ENCODE measurements at regions not wholly inside any gene's neighbourhood (a gene's known extent, or its start where the extent isn't known, plus 50 kb on each side); places are given as distances from the start of the nearest gene placed in this dataset.

GRCh38 chr16:5971924-5972323 is 874.3 kb upstream of the EEF2KMT start:
- peaks cover 4 to 23% (median 11%) of the 10 kb centered on the region in 5 donors for H3K9me3 Mint-ChIP-seq
- H3K36me3 ChIP-seq (ENCODE audit: insufficient read depth, low read length) = no peaks in the 10 kb centered on the region
- H3K4me3 Mint-ChIP-seq = no peak overlapping the region
- H3K27me3 Mint-ChIP-seq = no peaks in the 10 kb centered on the region
- CTCF ChIA-PET = no interaction called here
- H3K4me1 ChIP-seq (ENCODE audit: insufficient read depth, low read length) = no peaks in the 10 kb centered on the region
- H3K27me3 ChIP-seq (ENCODE audit: insufficient read depth, low read length, poor library complexity, severe bottlenecking) = no peaks in the 10 kb centered on the region
- H3K4me3 ChIP-seq (ENCODE audit: low read length) = no peak overlapping the region
- H3K36me3 Mint-ChIP-seq = no peaks in the 10 kb centered on the region
- POLR2A ChIA-PET = no interaction called here
- H3K27ac ChIP-seq (ENCODE audit: low read depth, low read length) = no peak overlapping the region
- no peaks in the 10 kb centered on the region for H3K9me3 ChIP-seq (ENCODE audit: low read length)
- DNase-seq = no peak
- H3K4me1 Mint-ChIP-seq = no peaks in the 10 kb centered on the region
- H3K27ac Mint-ChIP-seq = no peak overlapping the region

- peaks cover 4 to 23% (median 11%) of the 10 kb centered on the region in 5 donors for H3K9me3 Mint-ChIP-seq
- no peaks in the 10 kb centered on the region for H3K36me3 Mint-ChIP-seq
- no peak for DNase-seq
- no peaks in the 10 kb centered on the region for H3K27me3 Mint-ChIP-seq
- H3K27ac ChIP-seq (ENCODE audit: low read depth, low read length) = no peak overlapping the region
- H3K4me1 Mint-ChIP-seq = no peaks in the 10 kb centered on the region
- no peaks in the 10 kb centered on the region for H3K36me3 ChIP-seq (ENCODE audit: insufficient read depth, low read length)
- H3K27ac Mint-ChIP-seq = no peak overlapping the region
- POLR2A ChIA-PET = no interaction called here
- H3K9me3 ChIP-seq (ENCODE audit: low read length) = no peaks in the 10 kb centered on the region
- H3K4me1 ChIP-seq (ENCODE audit: insufficient read depth, low read length) = no peaks in the 10 kb centered on the region
- CTCF ChIA-PET = no interaction called here
- no peak overlapping the region for H3K4me3 Mint-ChIP-seq
- H3K27me3 ChIP-seq (ENCODE audit: insufficient read depth, low read length, poor library complexity, severe bottlenecking) = no peaks in the 10 kb centered on the region
- no peak overlapping the region for H3K4me3 ChIP-seq (ENCODE audit: low read length)
Measured at GRCh38 chr16:5971106-5971505, 873.5 kb upstream of the EEF2KMT start.

- H3K9me3 ChIP-seq (ENCODE audit: low read length) = no peaks in the 10 kb centered on the region
- no peak overlapping the region for H3K4me3 Mint-ChIP-seq
- H3K27me3 Mint-ChIP-seq = no peaks in the 10 kb centered on the region
- no peaks in the 10 kb centered on the region for H3K36me3 Mint-ChIP-seq
- no peaks in the 10 kb centered on the region for H3K27me3 ChIP-seq (ENCODE audit: insufficient read depth, low read length, poor library complexity, severe bottlenecking)
- peaks cover 4 to 22% (median 9%) of the 10 kb centered on the region in 5 donors for H3K9me3 Mint-ChIP-seq
- H3K27ac ChIP-seq (ENCODE audit: low read depth, low read length) = no peak overlapping the region
- H3K27ac Mint-ChIP-seq = no peak overlapping the region
- CTCF ChIA-PET = no interaction called here
- DNase-seq = no peak
- no peak overlapping the region for H3K4me3 ChIP-seq (ENCODE audit: low read length)
- H3K36me3 ChIP-seq (ENCODE audit: insufficient read depth, low read length) = no peaks in the 10 kb centered on the region
- no peaks in the 10 kb centered on the region for H3K4me1 Mint-ChIP-seq
- no peaks in the 10 kb centered on the region for H3K4me1 ChIP-seq (ENCODE audit: insufficient read depth, low read length)
- POLR2A ChIA-PET = no interaction called here
Measured at GRCh38 chr16:5966004-5966403, 868.4 kb upstream of the EEF2KMT start.

- no peak overlapping the region for H3K4me3 Mint-ChIP-seq
- no peak overlapping the region for H3K4me3 ChIP-seq (ENCODE audit: low read length)
- no peaks in the 10 kb centered on the region for H3K27me3 Mint-ChIP-seq
- peaks cover 5 to 22% (median 12%) of the 10 kb centered on the region in 5 donors for H3K9me3 Mint-ChIP-seq
- H3K27ac ChIP-seq (ENCODE audit: low read depth, low read length) = no peak overlapping the region
- H3K27me3 ChIP-seq (ENCODE audit: insufficient read depth, low read length, poor library complexity, severe bottlenecking) = no peaks in the 10 kb centered on the region
- DNase-seq = no peak
- no peaks in the 10 kb centered on the region for H3K4me1 ChIP-seq (ENCODE audit: insufficient read depth, low read length)
- no peaks in the 10 kb centered on the region for H3K9me3 ChIP-seq (ENCODE audit: low read length)
- CTCF ChIA-PET = no interaction called here
- no peak overlapping the region for H3K27ac Mint-ChIP-seq
- no peaks in the 10 kb centered on the region for H3K4me1 Mint-ChIP-seq
- no peaks in the 10 kb centered on the region for H3K36me3 ChIP-seq (ENCODE audit: insufficient read depth, low read length)
- H3K36me3 Mint-ChIP-seq = no peaks in the 10 kb centered on the region
- POLR2A ChIA-PET = no interaction called here
Measured at GRCh38 chr16:5965321-5965720, 867.7 kb upstream of the EEF2KMT start.

- Histone ChIP-seq H3K4me3 (ENCODE audit: low read length) (no peak overlapping the region), H3K9me3 (ENCODE audit: low read length) (no peaks in the 10 kb centered on the region), H3K27ac (ENCODE audit: low read depth, low read length) (no peak overlapping the region), H3K36me3 (ENCODE audit: insufficient read depth, low read length) (no peaks in the 10 kb centered on the region), H3K27me3 (ENCODE audit: insufficient read depth, low read length, poor library complexity, severe bottlenecking) (no peaks in the 10 kb centered on the region), H3K4me1 (ENCODE audit: insufficient read depth, low read length) (no peaks in the 10 kb centered on the region)
- Mint-ChIP-seq H3K4me3 (no peak overlapping the region), H3K36me3 (no peaks in the 10 kb centered on the region), H3K27ac (no peak overlapping the region), H3K27me3 (no peaks in the 10 kb centered on the region), H3K4me1 (no peaks in the 10 kb centered on the region), H3K9me3 (peaks cover 5 to 11% (median 8%) of the 10 kb centered on the region in 5 donors)
- no peak for DNase-seq
- POLR2A ChIA-PET = no interaction called here
- CTCF ChIA-PET = no interaction called here
Measured at GRCh38 chr16:5951486-5951885, 853.9 kb upstream of the EEF2KMT start.

- peaks cover 14 to 43% (median 26%) of the 10 kb centered on the region in 5 donors for H3K9me3 Mint-ChIP-seq
- H3K36me3 ChIP-seq (ENCODE audit: insufficient read depth, low read length) = no peaks in the 10 kb centered on the region
- POLR2A ChIA-PET = no interaction called here
- DNase-seq = no peak
- H3K27me3 Mint-ChIP-seq = no peaks in the 10 kb centered on the region
- no peak overlapping the region for H3K27ac ChIP-seq (ENCODE audit: low read depth, low read length)
- H3K4me1 ChIP-seq (ENCODE audit: insufficient read depth, low read length) = no peaks in the 10 kb centered on the region
- no peak overlapping the region for H3K27ac Mint-ChIP-seq
- H3K4me3 ChIP-seq (ENCODE audit: low read length) = no peak overlapping the region
- H3K4me1 Mint-ChIP-seq = no peaks in the 10 kb centered on the region
- CTCF ChIA-PET = no interaction called here
- no peaks in the 10 kb centered on the region for H3K27me3 ChIP-seq (ENCODE audit: insufficient read depth, low read length, poor library complexity, severe bottlenecking)
- no peaks in the 10 kb centered on the region for H3K9me3 ChIP-seq (ENCODE audit: low read length)
- H3K4me3 Mint-ChIP-seq = no peak overlapping the region
- no peaks in the 10 kb centered on the region for H3K36me3 Mint-ChIP-seq
Measured at GRCh38 chr16:5944971-5945370, 847.4 kb upstream of the EEF2KMT start.

GRCh38 chr16:5938607-5939006 is 841.0 kb upstream of the EEF2KMT start:
- Mint-ChIP-seq H3K36me3 (no peaks in the 10 kb centered on the region), H3K27me3 (no peaks in the 10 kb centered on the region), H3K4me1 (no peaks in the 10 kb centered on the region), H3K9me3 (peaks cover 16 to 48% (median 25%) of the 10 kb centered on the region in 5 donors), H3K4me3 (no peak overlapping the region), H3K27ac (no peak overlapping the region)
- no peak overlapping the region for H3K4me3 ChIP-seq (ENCODE audit: low read length)
- no peaks in the 10 kb centered on the region for H3K27me3 ChIP-seq (ENCODE audit: insufficient read depth, low read length, poor library complexity, severe bottlenecking)
- no peak for DNase-seq
- POLR2A ChIA-PET = no interaction called here
- H3K4me1 ChIP-seq (ENCODE audit: insufficient read depth, low read length) = no peaks in the 10 kb centered on the region
- CTCF ChIA-PET = no interaction called here
- no peak overlapping the region for H3K27ac ChIP-seq (ENCODE audit: low read depth, low read length)
- no peaks in the 10 kb centered on the region for H3K36me3 ChIP-seq (ENCODE audit: insufficient read depth, low read length)
- H3K9me3 ChIP-seq (ENCODE audit: low read length) = no peaks in the 10 kb centered on the region

GRCh38 chr16:5932906-5933305 is 835.3 kb upstream of the EEF2KMT start:
- Mint-ChIP-seq H3K27me3 (no peaks in the 10 kb centered on the region), H3K4me3 (no peak overlapping the region), H3K36me3 (no peaks in the 10 kb centered on the region), H3K4me1 (no peaks in the 10 kb centered on the region), H3K9me3 (peaks cover 12 to 16% (median 13%) of the 10 kb centered on the region in 5 donors), H3K27ac (no peak overlapping the region)
- Histone ChIP-seq H3K4me3 (ENCODE audit: low read length) (no peak overlapping the region), H3K4me1 (ENCODE audit: insufficient read depth, low read length) (no peaks in the 10 kb centered on the region), H3K27ac (ENCODE audit: low read depth, low read length) (no peak overlapping the region), H3K36me3 (ENCODE audit: insufficient read depth, low read length) (no peaks in the 10 kb centered on the region), H3K27me3 (ENCODE audit: insufficient read depth, low read length, poor library complexity, severe bottlenecking) (no peaks in the 10 kb centered on the region), H3K9me3 (ENCODE audit: low read length) (no peaks in the 10 kb centered on the region)
- POLR2A ChIA-PET = no interaction called here
- no peak for DNase-seq
- CTCF ChIA-PET = no interaction called here

- Mint-ChIP-seq H3K9me3 (peaks cover 0 to 15% (median 11%) of the 10 kb centered on the region in 5 donors), H3K27ac (no peak overlapping the region), H3K27me3 (no peaks in the 10 kb centered on the region), H3K4me3 (no peak overlapping the region), H3K36me3 (no peaks in the 10 kb centered on the region), H3K4me1 (no peaks in the 10 kb centered on the region)
- DNase-seq = no peak
- CTCF ChIA-PET = no interaction called here
- POLR2A ChIA-PET = no interaction called here
- H3K27me3 ChIP-seq (ENCODE audit: insufficient read depth, low read length, poor library complexity, severe bottlenecking) = no peaks in the 10 kb centered on the region
- H3K9me3 ChIP-seq (ENCODE audit: low read length) = no peaks in the 10 kb centered on the region
- H3K4me3 ChIP-seq (ENCODE audit: low read length) = no peak overlapping the region
- H3K36me3 ChIP-seq (ENCODE audit: insufficient read depth, low read length) = no peaks in the 10 kb centered on the region
- H3K27ac ChIP-seq (ENCODE audit: low read depth, low read length) = no peak overlapping the region
- no peaks in the 10 kb centered on the region for H3K4me1 ChIP-seq (ENCODE audit: insufficient read depth, low read length)
Measured at GRCh38 chr16:5928476-5929065, 831.0 kb upstream of the EEF2KMT start.
